ENCODE measurements at regions not wholly inside any gene's neighbourhood (a gene's known extent, or its start where the extent isn't known, plus 50 kb on each side); places are given as distances from the start of the nearest gene placed in this dataset.

- no peak for TF ChIP-seq ZNF114 (CRISPR knock-in tag; IDR thresholded peaks at IDR 0.05)
- no peak for TF ChIP-seq JUNB (IDR thresholded peaks at IDR 0.05; ENCODE audit: unreplicated experiment)
- TF ChIP-seq, protein P1, sequence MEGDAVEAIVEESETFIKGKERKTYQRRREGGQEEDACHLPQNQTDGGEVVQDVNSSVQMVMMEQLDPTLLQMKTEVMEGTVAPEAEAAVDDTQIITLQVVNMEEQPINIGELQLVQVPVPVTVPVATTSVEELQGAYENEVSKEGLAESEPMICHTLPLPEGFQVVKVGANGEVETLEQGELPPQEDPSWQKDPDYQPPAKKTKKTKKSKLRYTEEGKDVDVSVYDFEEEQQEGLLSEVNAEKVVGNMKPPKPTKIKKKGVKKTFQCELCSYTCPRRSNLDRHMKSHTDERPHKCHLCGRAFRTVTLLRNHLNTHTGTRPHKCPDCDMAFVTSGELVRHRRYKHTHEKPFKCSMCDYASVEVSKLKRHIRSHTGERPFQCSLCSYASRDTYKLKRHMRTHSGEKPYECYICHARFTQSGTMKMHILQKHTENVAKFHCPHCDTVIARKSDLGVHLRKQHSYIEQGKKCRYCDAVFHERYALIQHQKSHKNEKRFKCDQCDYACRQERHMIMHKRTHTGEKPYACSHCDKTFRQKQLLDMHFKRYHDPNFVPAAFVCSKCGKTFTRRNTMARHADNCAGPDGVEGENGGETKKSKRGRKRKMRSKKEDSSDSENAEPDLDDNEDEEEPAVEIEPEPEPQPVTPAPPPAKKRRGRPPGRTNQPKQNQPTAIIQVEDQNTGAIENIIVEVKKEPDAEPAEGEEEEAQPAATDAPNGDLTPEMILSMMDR (conservative IDR thresholded peaks at IDR 0.05; ENCODE audit: low read depth in 2 of 2): no peak
- no peak for TF ChIP-seq EZH2 (IDR thresholded peaks at IDR 0.05; ENCODE audit: low read depth, unreplicated experiment)
- TF ChIP-seq POLR2AphosphoS5 (IDR thresholded peaks at IDR 0.05; ENCODE audit: low read depth): no peak
- no peak for TF ChIP-seq STAT1 (IDR thresholded peaks at IDR 0.05; ENCODE audit: unreplicated experiment)
- TF ChIP-seq ZNF331 (CRISPR knock-in tag; IDR thresholded peaks at IDR 0.05; ENCODE audit: low read depth): no peak
- TF ChIP-seq NANOG (IDR thresholded peaks at IDR 0.05; ENCODE audit: borderline replicate concordance): no peak
- TF ChIP-seq REST (IDR thresholded peaks at IDR 0.05; ENCODE audit: unreplicated experiment): no peak
Measured at GRCh38 chr2:239793836-239794235, 231.3 kb downstream of the NDUFA10 start (continued).

DNA sequence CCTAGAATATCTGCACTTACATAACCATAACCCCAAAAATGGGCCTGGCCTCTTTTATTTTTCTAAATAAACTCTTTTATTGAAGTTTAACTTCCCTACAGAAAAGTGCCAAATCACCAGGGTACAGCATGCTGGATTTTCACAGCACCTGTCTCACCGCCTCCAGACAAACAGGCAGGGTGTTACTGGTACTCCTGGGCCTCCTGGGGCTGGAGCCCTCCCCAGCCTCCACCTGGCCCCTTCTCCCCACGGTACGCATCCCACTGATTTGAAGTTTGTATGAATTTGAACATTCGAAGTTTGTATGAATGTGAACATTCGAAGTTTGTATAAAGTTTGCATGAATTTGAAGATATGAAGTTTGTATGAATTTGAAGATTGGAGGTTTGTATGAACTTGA is 232.1 kb downstream of the NDUFA10 start:
- Mint-ChIP-seq H3K9me3 (peaks cover 4% of the 10 kb centered on the region; the same call in 2 of the 3 replicates), H3K27me3 (ENCODE audit: insufficient read depth, low read depth, poor library complexity) (peaks cover 10% of the 10 kb centered on the region), H3K4me3 (no peak overlapping the region), H3K36me3 (ENCODE audit: low read depth) (no peaks in the 10 kb centered on the region), H3K27ac (no peak overlapping the region), H3K4me1 (0 out of 3 replicates have a peak, but pooled peaks cover 2% of the 10 kb centered on the region)
- Histone ChIP-seq H3K4me2 (no peak overlapping the region), H3K4me1 (ENCODE audit: insufficient read depth) (no peaks in the 10 kb centered on the region), H3K79me2 (replicated peaks; ENCODE audit: insufficient read depth) (no peaks in the 10 kb centered on the region), H4K20me1 (replicated peaks; ENCODE audit: insufficient read depth) (no peaks in the 10 kb centered on the region), H3K27me3 (ENCODE audit: insufficient read depth) (no peaks in the 10 kb centered on the region), H3K9me2 (ENCODE audit: insufficient read depth) (no peaks in the 10 kb centered on the region), H3K36me3 (ENCODE audit: insufficient read depth) (no peaks in the 10 kb centered on the region), H2AFZ (no peak overlapping the region), H3F3A (replicated peaks; ENCODE audit: low read depth) (no peaks in the 10 kb centered on the region), H3K27ac (ENCODE audit: low read depth) (no peak overlapping the region), H3K4me3 (no peak overlapping the region)
- DNase-seq (ENCODE audit: low spot score) (no peak), ATAC-seq (no peak)
- TF ChIP-seq, protein P1 (conservative IDR thresholded peaks at IDR 0.05; ENCODE audit: low read depth in 2 of 2): no peak
- TF ChIP-seq CREB1 (CRISPR knock-in tag; IDR thresholded peaks at IDR 0.05; ENCODE audit: low read depth) (no peak), ZNF331 (CRISPR knock-in tag; IDR thresholded peaks at IDR 0.05; ENCODE audit: low read depth) (no peak), REST (IDR thresholded peaks at IDR 0.05; ENCODE audit: unreplicated experiment) (no peak), EZH2 (IDR thresholded peaks at IDR 0.05; ENCODE audit: low read depth, unreplicated experiment) (no peak), POLR2AphosphoS5 (IDR thresholded peaks at IDR 0.05; ENCODE audit: low read depth) (no peak), NANOG (IDR thresholded peaks at IDR 0.05; ENCODE audit: borderline replicate concordance) (no peak), STAT1 (IDR thresholded peaks at IDR 0.05; ENCODE audit: unreplicated experiment) (no peak), JUNB (IDR thresholded peaks at IDR 0.05; ENCODE audit: unreplicated experiment) (no peak), ZNF114 (CRISPR knock-in tag; IDR thresholded peaks at IDR 0.05) (no peak), EZH2phosphoT487 (IDR thresholded peaks at IDR 0.05; ENCODE audit: unreplicated experiment) (no peak)
- TF ChIP-seq, protein P2, sequence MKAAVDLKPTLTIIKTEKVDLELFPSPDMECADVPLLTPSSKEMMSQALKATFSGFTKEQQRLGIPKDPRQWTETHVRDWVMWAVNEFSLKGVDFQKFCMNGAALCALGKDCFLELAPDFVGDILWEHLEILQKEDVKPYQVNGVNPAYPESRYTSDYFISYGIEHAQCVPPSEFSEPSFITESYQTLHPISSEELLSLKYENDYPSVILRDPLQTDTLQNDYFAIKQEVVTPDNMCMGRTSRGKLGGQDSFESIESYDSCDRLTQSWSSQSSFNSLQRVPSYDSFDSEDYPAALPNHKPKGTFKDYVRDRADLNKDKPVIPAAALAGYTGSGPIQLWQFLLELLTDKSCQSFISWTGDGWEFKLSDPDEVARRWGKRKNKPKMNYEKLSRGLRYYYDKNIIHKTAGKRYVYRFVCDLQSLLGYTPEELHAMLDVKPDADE (IDR thresholded peaks at IDR 0.05): no peak
